DOHH2 (cell line): ENCODE measurements at regions not wholly inside any gene's neighbourhood (a gene's known extent, or its start where the extent isn't known, plus 50 kb on each side); places are given as distances from the start of the nearest gene placed in this dataset.

Source experiments
- EZH2phosphoT487 ChIP-seq: fragments of 200-600 bp; sonication (generic); IDR thresholded peaks from 2 replicates; pipeline ENCODE4 v1.6.1; 2017; ENCODE audit warnings: borderline replicate concordance, mild to moderate bottlenecking, antibody characterized with exemption, low read length, moderate library complexity, mixed read lengths
- TF ChIP-seq, protein P1 (sequence below): fragments of 200-600 bp; sonication (generic); IDR thresholded peaks from one replicate; pipeline ENCODE4 v1.5.1; 2014; ENCODE audit warnings: antibody characterized with exemption, mild to moderate bottlenecking, low read depth, low read length; ENCODE audit not compliant: poor library complexity, severe bottlenecking

GRCh38 chr4:128698386-128698785 lies 111.1 kb upstream of the JADE1 start:
- TF ChIP-seq, protein P1, sequence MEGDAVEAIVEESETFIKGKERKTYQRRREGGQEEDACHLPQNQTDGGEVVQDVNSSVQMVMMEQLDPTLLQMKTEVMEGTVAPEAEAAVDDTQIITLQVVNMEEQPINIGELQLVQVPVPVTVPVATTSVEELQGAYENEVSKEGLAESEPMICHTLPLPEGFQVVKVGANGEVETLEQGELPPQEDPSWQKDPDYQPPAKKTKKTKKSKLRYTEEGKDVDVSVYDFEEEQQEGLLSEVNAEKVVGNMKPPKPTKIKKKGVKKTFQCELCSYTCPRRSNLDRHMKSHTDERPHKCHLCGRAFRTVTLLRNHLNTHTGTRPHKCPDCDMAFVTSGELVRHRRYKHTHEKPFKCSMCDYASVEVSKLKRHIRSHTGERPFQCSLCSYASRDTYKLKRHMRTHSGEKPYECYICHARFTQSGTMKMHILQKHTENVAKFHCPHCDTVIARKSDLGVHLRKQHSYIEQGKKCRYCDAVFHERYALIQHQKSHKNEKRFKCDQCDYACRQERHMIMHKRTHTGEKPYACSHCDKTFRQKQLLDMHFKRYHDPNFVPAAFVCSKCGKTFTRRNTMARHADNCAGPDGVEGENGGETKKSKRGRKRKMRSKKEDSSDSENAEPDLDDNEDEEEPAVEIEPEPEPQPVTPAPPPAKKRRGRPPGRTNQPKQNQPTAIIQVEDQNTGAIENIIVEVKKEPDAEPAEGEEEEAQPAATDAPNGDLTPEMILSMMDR, result no peak
- no peak for TF ChIP-seq EZH2phosphoT487
